ENCODE measurements at regions not wholly inside any gene's neighbourhood (a gene's known extent, or its start where the extent isn't known, plus 50 kb on each side); places are given as distances from the start of the nearest gene placed in this dataset.
"Not testable (repeated sequence)": the region's sequence is repeated elsewhere in the genome, so short reads cannot be mapped to it uniquely, and the experiment has no call there.

DNA sequence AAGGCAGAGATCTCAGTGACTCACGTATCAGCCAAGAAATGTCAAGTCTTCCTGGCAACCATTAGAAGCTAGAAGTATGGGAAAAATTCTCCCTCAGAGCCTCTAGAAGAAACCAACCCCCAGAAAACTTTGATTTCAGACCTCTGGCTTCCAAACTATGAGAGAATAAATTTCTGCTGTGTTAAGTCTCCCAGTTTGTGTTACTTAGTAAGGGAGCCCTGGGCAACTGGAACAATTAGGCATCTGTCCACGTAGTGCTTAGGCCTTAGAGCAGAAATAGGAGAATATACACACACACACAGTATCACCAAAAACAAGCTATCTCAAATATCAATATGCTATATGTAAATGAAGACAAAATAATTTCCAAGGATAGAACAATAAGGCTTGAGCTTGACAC, 894.8 kb upstream of the CDH10 start (continued):
- TF ChIP-seq, protein P1, sequence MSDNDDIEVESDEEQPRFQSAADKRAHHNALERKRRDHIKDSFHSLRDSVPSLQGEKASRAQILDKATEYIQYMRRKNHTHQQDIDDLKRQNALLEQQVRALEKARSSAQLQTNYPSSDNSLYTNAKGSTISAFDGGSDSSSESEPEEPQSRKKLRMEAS (IDR thresholded peaks at IDR 0.05) = no peak
- TF ChIP-seq HDAC2 (IDR thresholded peaks at IDR 0.05; ENCODE audit: borderline replicate concordance in 1 of 2, low read depth in 2 of 2, low read length in 2 of 2) (no peak), FOSL1 (IDR thresholded peaks at IDR 0.05; ENCODE audit: insufficient read depth, low read depth, low read length) (no peak), SP2 (IDR thresholded peaks at IDR 0.05; ENCODE audit: low read length) (no peak)

- not testable (repeated sequence) for H3K27me3 ChIP-seq (replicated peaks in 1 of 4; ENCODE audit: control insufficient read depth in 3 of 4, extremely low read depth in 1 of 4, insufficient read depth in 3 of 4, low read length in 3 of 4); H4K5ac ChIP-seq (ENCODE audit: insufficient read length, low read depth, low read length); H3K79me1 ChIP-seq (ENCODE audit: low read depth, low read length); H2AK5ac ChIP-seq (ENCODE audit: low read depth, low read length); H3K79me2 ChIP-seq (ENCODE audit: control insufficient read depth in 1 of 2, insufficient read depth in 2 of 2, low read length in 2 of 2); H4K91ac ChIP-seq (replicated peaks; ENCODE audit: insufficient read length, low read length); H4K8ac ChIP-seq (ENCODE audit: extremely low read depth, insufficient read depth, low read length); H2BK5ac ChIP-seq (ENCODE audit: low read depth, low read length); H3K14ac ChIP-seq (ENCODE audit: insufficient read length); H3K27ac ChIP-seq (ENCODE audit: low read depth, low read length); H3K23ac ChIP-seq (ENCODE audit: insufficient read length); DNase-seq (ENCODE audit: low read depth in 1 of 2, low spot score in 2 of 2); H2BK20ac ChIP-seq (ENCODE audit: low read length); H3K36me3 ChIP-seq (ENCODE audit: control insufficient read depth in 2 of 4, insufficient read depth in 4 of 4, low read length in 3 of 4); H3K18ac ChIP-seq (ENCODE audit: extremely low read depth, low read length); H3K4me1 ChIP-seq (replicated peaks in 1 of 4; ENCODE audit: control insufficient read depth in 3 of 4, insufficient read depth in 4 of 4, low read length in 3 of 4); FAIRE-seq; H4K20me1 ChIP-seq (replicated peaks in 1 of 2; ENCODE audit: control insufficient read depth in 1 of 2, insufficient read depth in 2 of 2, low read length in 2 of 2); H3K4me3 ChIP-seq (ENCODE audit: extremely low read depth in 1 of 4, insufficient read depth in 2 of 4, low read depth in 3 of 4, low read length in 4 of 4); H2BK12ac ChIP-seq (ENCODE audit: low read depth, low read length); H2BK15ac ChIP-seq (ENCODE audit: low read length); H3K4ac ChIP-seq (replicated peaks; ENCODE audit: insufficient read length, low read depth, low read length); H3K23me2 ChIP-seq (ENCODE audit: low read depth, low read length); H3K4me2 ChIP-seq (ENCODE audit: insufficient read depth in 1 of 2, low read depth in 2 of 2, low read length in 2 of 2); H2BK120ac ChIP-seq (replicated peaks; ENCODE audit: low read depth, low read length); H3K9ac ChIP-seq (replicated peaks in 1 of 4; ENCODE audit: extremely low read depth in 1 of 4, low read depth in 3 of 4, low read length in 3 of 4); H3K9me3 ChIP-seq (ENCODE audit: insufficient read depth in 2 of 2, low read depth in 1 of 2, low read length in 1 of 2); H2AFZ ChIP-seq (ENCODE audit: low read length); H3K56ac ChIP-seq (replicated peaks; ENCODE audit: insufficient read length, low read depth, low read length)
- ChIA-PET POLR2A (ENCODE audit: partially characterized antibody) (interaction anchor here (0.7 kb wide), 1 partner anchor 33 kb away, joined by 3 read pairs; no protein-coding TSS in a partner anchor), CTCF (ENCODE audit: partially characterized antibody) (interaction anchor here (0.6 kb wide), 1 partner anchor 381 kb away, joined by 3 read pairs; no protein-coding TSS in a partner anchor)
- 89% methylated on average over 6 of the region's 6 CpGs; no CpG with 5 or more reads in 1 of the 2 experiments for WGBS, 2 experiments (ENCODE audit: extremely low coverage in 1 of 2, insufficient coverage in 1 of 2, insufficient read length in 1 of 2, insufficient replicate concordance in 2 of 2, low coverage in 1 of 2, low lambda C conversion rate in 2 of 2, missing lambda C conversion rate in 1 of 2)
Observed at GRCh38 chr5:25536461-25536860, 891.7 kb upstream of the CDH10 start.

Data from H1 (cell line).